MM.1S (cell line): ENCODE measurements at regions not wholly inside any gene's neighbourhood (a gene's known extent, or its start where the extent isn't known, plus 50 kb on each side); places are given as distances from the start of the nearest gene placed in this dataset.

Source experiments
- DNase-seq: peaks from one replicate; pipeline ENCODE4 v3.0.0-alpha.2; 2015
- H2AFZ ChIP-seq: fragments of 300-600 bp; sonication (generic); 2 replicates; pipeline ENCODE4 v1.6.0; 2016; ENCODE audit warnings: antibody characterized with exemption, low read length
- H3F3A ChIP-seq: fragments of 300-600 bp; sonication (generic); 2 replicates; pipeline ENCODE4 v1.6.1; 2016; ENCODE audit warnings: mild to moderate bottlenecking, antibody characterized with exemption, low read length, moderate library complexity, mixed read lengths; ENCODE audit not compliant: insufficient read depth
- H3K27ac ChIP-seq: fragments of 300-600 bp; sonication (generic); 2 replicates; pipeline ENCODE4 v1.5.1; 2016; ENCODE audit warnings: mild to moderate bottlenecking, low read length
- H3K27me3 ChIP-seq: fragments of 300-600 bp; sonication (generic); replicated peaks from 2 replicates; pipeline ENCODE4 v1.6.0; 2016; ENCODE audit warnings: low read length; ENCODE audit not compliant: insufficient read depth
- H3K36me3 ChIP-seq: fragments of 300-600 bp; sonication (generic); replicated peaks from 2 replicates; pipeline ENCODE4 v1.6.1; 2016; ENCODE audit warnings: mild to moderate bottlenecking, low read length, mixed read lengths; ENCODE audit not compliant: insufficient read depth
- H3K4me1 ChIP-seq: fragments of 300-600 bp; sonication (generic); 2 replicates; pipeline ENCODE4 v1.6.1; 2016; ENCODE audit warnings: low read length, mixed read lengths
- H3K4me2 ChIP-seq: fragments of 300-600 bp; sonication (generic); 2 replicates; pipeline ENCODE4 v1.6.0; 2016; ENCODE audit warnings: low read depth, low read length
- H3K4me3 ChIP-seq: fragments of 300-600 bp; sonication (generic); 2 replicates; pipeline ENCODE4 v1.5.1; 2016; ENCODE audit warnings: low read length, mixed read lengths
- H3K79me2 ChIP-seq: fragments of 300-600 bp; sonication (generic); 2 replicates; pipeline ENCODE4 v1.6.1; 2016; ENCODE audit warnings: mixed run types, low read length, mixed read lengths
- H3K9ac ChIP-seq: fragments of 300-600 bp; sonication (generic); 2 replicates; pipeline ENCODE4 v1.6.1; 2016; ENCODE audit warnings: low read length, mixed read lengths
- H3K9me2 ChIP-seq: fragments of 300-600 bp; sonication (generic); replicated peaks from 2 replicates; pipeline ENCODE4 v1.6.1; 2016; ENCODE audit warnings: mild to moderate bottlenecking, low read length, mixed read lengths; ENCODE audit not compliant: insufficient read depth
- H3K9me3 ChIP-seq: fragments of 300-600 bp; sonication (generic); replicated peaks from 2 replicates; pipeline ENCODE4 v1.6.1; 2016; ENCODE audit warnings: mild to moderate bottlenecking, low read length, mixed read lengths; ENCODE audit not compliant: insufficient read depth
- H4K20me1 ChIP-seq: fragments of 300-600 bp; sonication (generic); 2 replicates; pipeline ENCODE4 v1.6.1; 2016; ENCODE audit warnings: mild to moderate bottlenecking, low read length, moderate library complexity, mixed read lengths; ENCODE audit not compliant: insufficient read depth
- CTCF ChIP-seq: fragments of 300-600 bp; sonication (generic); IDR thresholded peaks from 2 replicates; pipeline ENCODE4 v1.5.1; 2016; ENCODE audit warnings: antibody characterized with exemption, low read length, mixed read lengths
- EZH2 ChIP-seq: fragments of 300-600 bp; sonication (generic); optimal IDR thresholded peaks from 2 replicates; pipeline ENCODE3; 2017; ENCODE audit warnings: low read depth, mild to moderate bottlenecking, antibody characterized with exemption, low read length, mixed read lengths
- EZH2phosphoT487 ChIP-seq: fragments of 300-600 bp; sonication (generic); IDR thresholded peaks from 2 replicates; pipeline ENCODE4 v1.6.1; 2018; ENCODE audit warnings: antibody characterized with exemption, low read length

- Histone ChIP-seq H3K79me2 (no peaks in the 10 kb centered on the region), H3F3A (no peaks in the 10 kb centered on the region), H4K20me1 (no peaks in the 10 kb centered on the region), H3K9me3 (no peaks in the 10 kb centered on the region), H3K9ac (no peak overlapping the region), H3K9me2 (no peaks in the 10 kb centered on the region), H2AFZ (no peak overlapping the region), H3K36me3 (no peaks in the 10 kb centered on the region), H3K4me1 (no peaks in the 10 kb centered on the region), H3K4me3 (no peak overlapping the region), H3K4me2 (no peak overlapping the region), H3K27me3 (no peaks in the 10 kb centered on the region), H3K27ac (no peak overlapping the region)
- no peak for TF ChIP-seq EZH2phosphoT487
- TF ChIP-seq CTCF = no peak
- no peak for TF ChIP-seq EZH2
- DNase-seq = no peak
Observed at GRCh38 chr3:193912621-193913178, 223.2 kb upstream of the HES1 start.

- Histone ChIP-seq H3K27ac (no peak overlapping the region), H3K27me3 (no peaks in the 10 kb centered on the region), H3K9ac (no peak overlapping the region), H3K79me2 (no peaks in the 10 kb centered on the region), H3K9me2 (no peaks in the 10 kb centered on the region), H2AFZ (no peak overlapping the region), H4K20me1 (no peaks in the 10 kb centered on the region), H3K4me3 (no peak overlapping the region), H3K9me3 (no peaks in the 10 kb centered on the region), H3K4me1 (no peaks in the 10 kb centered on the region), H3F3A (no peaks in the 10 kb centered on the region), H3K4me2 (no peak overlapping the region), H3K36me3 (no peaks in the 10 kb centered on the region)
- TF ChIP-seq EZH2phosphoT487 = no peak
- TF ChIP-seq EZH2 = no peak
- no peak for TF ChIP-seq CTCF
- DNase-seq = no peak
Observed at GRCh38 chr3:193914602-193915001, 221.3 kb upstream of the HES1 start.

- Histone ChIP-seq H3K9ac (no peak overlapping the region), H3K4me1 (no peaks in the 10 kb centered on the region), H3K79me2 (no peaks in the 10 kb centered on the region), H4K20me1 (no peaks in the 10 kb centered on the region), H3K36me3 (no peaks in the 10 kb centered on the region), H3K27ac (no peak overlapping the region), H3K27me3 (no peaks in the 10 kb centered on the region), H3K4me3 (no peak overlapping the region), H3F3A (no peaks in the 10 kb centered on the region), H2AFZ (no peak overlapping the region), H3K9me2 (no peaks in the 10 kb centered on the region), H3K9me3 (no peaks in the 10 kb centered on the region), H3K4me2 (no peak overlapping the region)
- TF ChIP-seq CTCF = no peak
- TF ChIP-seq EZH2phosphoT487 = no peak
- TF ChIP-seq EZH2 = no peak
- no peak for DNase-seq
Observed at GRCh38 chr3:193915099-193915498, 220.8 kb upstream of the HES1 start.
